Endodermal cell (in vitro differentiated cells): ENCODE measurements at regions not wholly inside any gene's neighbourhood (a gene's known extent, or its start where the extent isn't known, plus 50 kb on each side); places are given as distances from the start of the nearest gene placed in this dataset.

ENCODE experiments used
- DNase-seq: peaks from one replicate; pipeline ENCODE4 v3.0.0-alpha.2; 2017
- H3K27ac ChIP-seq: 2 replicates; pipeline ENCODE4 v1.5.1; 2013; ENCODE audit warnings: mild to moderate bottlenecking, low read depth, low read length, moderate library complexity
- H3K27me3 ChIP-seq: 2 replicates; pipeline ENCODE4 v1.6.1; 2013; ENCODE audit warnings: mild to moderate bottlenecking, low read length, moderate library complexity; ENCODE audit not compliant: insufficient read depth, control insufficient read depth, poor library complexity, severe bottlenecking
- H3K36me3 ChIP-seq: 2 replicates; pipeline ENCODE4 v1.7.0; 2013; ENCODE audit warnings: mild to moderate bottlenecking, low read length, moderate library complexity; ENCODE audit not compliant: control insufficient read depth, insufficient read depth
- H3K4me1 ChIP-seq: one replicate; pipeline ENCODE4 v1.7.0; 2013; ENCODE audit warnings: low read length; ENCODE audit not compliant: control insufficient read depth, insufficient read depth
- H3K4me3 ChIP-seq: 2 replicates; pipeline ENCODE4 v1.5.1; 2013; ENCODE audit warnings: mild to moderate bottlenecking, low read length, moderate library complexity
- H3K9ac ChIP-seq: 2 replicates; pipeline ENCODE4 v1.6.1; 2013; ENCODE audit warnings: mild to moderate bottlenecking, low read length, moderate library complexity; ENCODE audit not compliant: poor library complexity, severe bottlenecking; ENCODE audit errors: extremely low read depth
- H3K9me3 ChIP-seq: 2 replicates; pipeline ENCODE4 v1.6.1; 2013; ENCODE audit warnings: mild to moderate bottlenecking, low read length, moderate library complexity; ENCODE audit not compliant: control insufficient read depth
- H3K27ac Mint-ChIP-seq: 2 replicates; pipeline ENCODE4 v1.8.0; 2020; ENCODE audit warnings: mixed read lengths
- H3K27me3 Mint-ChIP-seq: 2 replicates; pipeline ENCODE4 v1.8.0; 2021; ENCODE audit warnings: mild to moderate bottlenecking, mixed read lengths; ENCODE audit not compliant: insufficient read depth
- H3K36me3 Mint-ChIP-seq: 2 replicates; pipeline ENCODE4 v1.8.0; 2020; ENCODE audit warnings: low read depth, mixed read lengths
- H3K4me1 Mint-ChIP-seq: 2 replicates; pipeline ENCODE4 v1.8.0; 2020; ENCODE audit warnings: mixed read lengths
- H3K4me3 Mint-ChIP-seq: 2 replicates; pipeline ENCODE4 v1.8.0; 2020; ENCODE audit warnings: mild to moderate bottlenecking, moderate library complexity, mixed read lengths
- H3K9me3 Mint-ChIP-seq: 2 replicates; pipeline ENCODE4 v1.8.0; 2020; ENCODE audit warnings: mild to moderate bottlenecking, mixed read lengths
- WGBS, 2 experiments: methylation state at CpG; one replicate each; pipeline versions ENCODE4 v1.1.5 to v1.1.7; 2013; ENCODE audit warnings: missing lambda C conversion rate in 2 of 2, mixed read lengths in 1 of 2; ENCODE audit not compliant: insufficient coverage in 1 of 2, insufficient read length in 1 of 2; 5-methylcytosine and 5-hydroxymethylcytosine counted together
- TF ChIP-seq, protein P1 (sequence below): fragments of 200-600 bp; sonication (generic); conservative IDR thresholded peaks from 2 replicates; pipeline ENCODE4 v1.5.0; 2021; ENCODE audit warnings: antibody characterized with exemption, mild to moderate bottlenecking

DNA sequence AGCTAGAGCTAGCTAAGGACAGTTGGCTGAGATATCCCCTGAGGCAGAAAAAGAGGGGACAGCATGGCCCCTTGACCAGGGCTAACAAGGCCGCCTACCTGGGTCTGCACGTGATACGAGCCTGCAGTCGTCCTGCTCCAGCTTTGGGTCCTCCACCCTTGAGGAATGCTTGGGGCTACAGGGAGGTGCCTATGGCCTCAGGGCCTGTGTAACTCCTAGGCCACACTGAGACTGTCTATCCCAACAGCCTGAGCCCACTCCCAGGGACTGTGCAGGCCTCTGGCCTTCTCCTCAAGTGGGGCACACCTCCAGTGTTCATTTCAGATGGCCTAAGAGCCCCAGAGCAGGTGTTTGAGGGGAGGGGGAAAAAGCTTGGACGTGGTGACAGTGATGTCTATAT lies 136.7 kb upstream of the SATB2 start:
- no peaks in the 10 kb centered on the region for H3K36me3 ChIP-seq
- H3K9me3 ChIP-seq, result no peaks in the 10 kb centered on the region
- H3K4me1 ChIP-seq, result no peaks in the 10 kb centered on the region
- H3K4me3 ChIP-seq, result no peak overlapping the region
- DNase-seq, result no peak
- TF ChIP-seq, protein P1, sequence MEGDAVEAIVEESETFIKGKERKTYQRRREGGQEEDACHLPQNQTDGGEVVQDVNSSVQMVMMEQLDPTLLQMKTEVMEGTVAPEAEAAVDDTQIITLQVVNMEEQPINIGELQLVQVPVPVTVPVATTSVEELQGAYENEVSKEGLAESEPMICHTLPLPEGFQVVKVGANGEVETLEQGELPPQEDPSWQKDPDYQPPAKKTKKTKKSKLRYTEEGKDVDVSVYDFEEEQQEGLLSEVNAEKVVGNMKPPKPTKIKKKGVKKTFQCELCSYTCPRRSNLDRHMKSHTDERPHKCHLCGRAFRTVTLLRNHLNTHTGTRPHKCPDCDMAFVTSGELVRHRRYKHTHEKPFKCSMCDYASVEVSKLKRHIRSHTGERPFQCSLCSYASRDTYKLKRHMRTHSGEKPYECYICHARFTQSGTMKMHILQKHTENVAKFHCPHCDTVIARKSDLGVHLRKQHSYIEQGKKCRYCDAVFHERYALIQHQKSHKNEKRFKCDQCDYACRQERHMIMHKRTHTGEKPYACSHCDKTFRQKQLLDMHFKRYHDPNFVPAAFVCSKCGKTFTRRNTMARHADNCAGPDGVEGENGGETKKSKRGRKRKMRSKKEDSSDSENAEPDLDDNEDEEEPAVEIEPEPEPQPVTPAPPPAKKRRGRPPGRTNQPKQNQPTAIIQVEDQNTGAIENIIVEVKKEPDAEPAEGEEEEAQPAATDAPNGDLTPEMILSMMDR, result no peak
- Mint-ChIP-seq H3K36me3 (no peaks in the 10 kb centered on the region), H3K9me3 (no peaks in the 10 kb centered on the region), H3K27ac (no peak overlapping the region), H3K4me1 (peaks cover 2% of the 10 kb centered on the region), H3K4me3 (no peak overlapping the region), H3K27me3 (peaks cover 13% of the 10 kb centered on the region)
- no peaks in the 10 kb centered on the region for H3K27me3 ChIP-seq
- 74% methylated on average over 5 of the region's 5 CpGs; no CpG with 5 or more reads in 1 of the 2 experiments for WGBS, 2 experiments
- H3K9ac ChIP-seq, result no peak overlapping the region
- no peak overlapping the region for H3K27ac ChIP-seq

DNA sequence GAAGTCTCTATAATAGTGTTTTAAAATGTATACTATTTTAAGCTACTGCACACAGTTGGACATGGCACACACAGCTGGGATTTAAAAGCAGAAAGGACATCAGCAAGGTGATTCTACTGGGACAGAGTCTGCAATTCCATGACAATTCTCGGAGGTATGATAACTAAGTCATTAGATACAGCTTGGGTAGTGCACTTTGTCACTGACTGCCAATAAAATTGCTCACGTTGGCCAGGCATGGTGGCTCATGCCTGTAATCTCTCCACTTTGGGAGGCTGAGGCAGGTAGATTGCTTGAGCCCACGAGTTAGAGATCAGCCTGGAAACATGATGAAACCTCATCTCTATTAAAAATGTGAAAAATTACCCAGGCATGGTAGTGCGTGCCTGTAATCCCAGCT lies 134.1 kb upstream of the SATB2 start:
- DNase-seq, result no peak
- Histone ChIP-seq H3K4me1 (no peaks in the 10 kb centered on the region), H3K9me3 (no peaks in the 10 kb centered on the region), H3K4me3 (no peak overlapping the region), H3K27ac (no peak overlapping the region), H3K36me3 (no peaks in the 10 kb centered on the region), H3K9ac (no peak overlapping the region), H3K27me3 (no peaks in the 10 kb centered on the region)
- no peaks in the 10 kb centered on the region for H3K9me3 Mint-ChIP-seq
- H3K27me3 Mint-ChIP-seq, result peaks cover 5% of the 10 kb centered on the region
- H3K36me3 Mint-ChIP-seq, result no peaks in the 10 kb centered on the region
- H3K4me1 Mint-ChIP-seq, result peaks cover 9% of the 10 kb centered on the region
- TF ChIP-seq, protein P1, result no peak
- WGBS, 2 experiments, result 90 to 97% methylated on average over 4 of the region's 4 CpGs
- H3K4me3 Mint-ChIP-seq, result no peak overlapping the region
- H3K27ac Mint-ChIP-seq, result no peak overlapping the region

DNA sequence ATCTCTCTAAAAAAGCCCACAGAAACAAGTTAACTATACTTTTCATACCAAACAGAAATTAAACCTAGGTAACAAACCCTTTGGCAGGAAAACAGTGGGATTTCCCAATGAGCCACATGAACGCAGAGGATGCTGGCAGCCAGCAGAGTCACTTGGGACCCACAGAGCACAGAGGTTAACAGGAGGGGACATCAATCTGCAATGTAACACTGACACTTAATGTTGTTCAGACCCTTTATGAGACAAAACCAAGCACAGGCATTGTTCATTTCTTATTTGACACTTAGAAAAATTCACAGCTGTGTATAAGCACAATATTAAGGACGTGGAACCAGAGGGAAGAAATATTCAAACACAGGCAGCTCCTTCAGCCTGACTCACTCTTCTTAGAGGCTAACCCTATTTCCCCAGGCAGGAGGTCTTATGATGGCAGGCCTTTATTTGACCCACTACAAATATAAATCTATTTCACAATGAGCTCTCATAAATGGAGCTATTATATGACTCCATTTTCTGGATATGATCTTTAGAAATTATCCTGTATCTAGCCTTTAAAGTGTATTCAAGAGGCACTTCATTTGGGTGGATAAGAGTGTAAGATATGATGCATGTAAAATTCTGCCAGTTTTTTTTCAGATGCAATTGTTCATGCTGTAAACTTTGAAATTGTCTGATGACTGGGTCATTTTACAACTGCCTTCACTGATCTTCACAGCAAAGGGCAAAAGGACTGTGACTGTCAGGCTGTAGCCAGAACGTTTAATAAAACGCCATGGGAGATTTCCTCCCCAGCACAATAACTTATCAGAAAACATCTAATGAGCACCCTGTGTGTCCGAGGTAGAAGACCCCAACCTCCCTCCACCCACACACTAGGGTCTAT lies 132.8 kb upstream of the SATB2 start:
- H3K4me1 ChIP-seq, result no peaks in the 10 kb centered on the region
- WGBS, 2 experiments, result 73 to 87% methylated on average over 1 to 5 of the region's 5 CpGs
- Mint-ChIP-seq H3K27ac (no peak overlapping the region), H3K27me3 (peaks cover 5% of the 10 kb centered on the region), H3K4me1 (peaks cover 9% of the 10 kb centered on the region), H3K9me3 (no peaks in the 10 kb centered on the region), H3K4me3 (no peak overlapping the region), H3K36me3 (no peaks in the 10 kb centered on the region)
- H3K4me3 ChIP-seq, result no peak overlapping the region
- no peaks in the 10 kb centered on the region for H3K36me3 ChIP-seq
- H3K9me3 ChIP-seq, result no peaks in the 10 kb centered on the region
- H3K27me3 ChIP-seq, result no peaks in the 10 kb centered on the region
- TF ChIP-seq, protein P1, result no peak
- H3K9ac ChIP-seq, result no peak overlapping the region
- no peak overlapping the region for H3K27ac ChIP-seq
- no peak for DNase-seq
